ENCODE measurements at regions not wholly inside any gene's neighbourhood (a gene's known extent, or its start where the extent isn't known, plus 50 kb on each side); places are given as distances from the start of the nearest gene placed in this dataset.

GRCh38 chr17:34714475-34715410, 135.4 kb downstream of the TMEM132E start:
- 0 out of 2 replicates have a peak, but pooled peaks cover 5% of the 10 kb centered on the region for H3K27me3 ChIP-seq (ENCODE audit: low read length)
- no peaks in the 10 kb centered on the region for H3K36me3 ChIP-seq (ENCODE audit: low read depth, low read length)
- H3F3A ChIP-seq (ENCODE audit: low read length, unreplicated experiment): no peaks in the 10 kb centered on the region
- DNase-seq (no peak), ATAC-seq (no peak)
- no peak overlapping the region for H3K4me3 ChIP-seq (ENCODE audit: low read length)
- no TSS peak for BruUV-seq (replicated peaks)
- no peaks in the 10 kb centered on the region for H3K4me1 ChIP-seq (ENCODE audit: insufficient read depth, low read length)
- no peaks in the 10 kb centered on the region for H3K9me3 ChIP-seq (ENCODE audit: low read length)
- intact Hi-C loops (cut with micrococcal nuclease): no loop called here
- H3K27ac ChIP-seq (ENCODE audit: low read length): no peak overlapping the region
- no peaks in the 10 kb centered on the region for H3K79me2 ChIP-seq (ENCODE audit: low read length)
- TF ChIP-seq CTCF (conservative IDR thresholded peaks at IDR 0.05; ENCODE audit: low read depth, low read length): no peak
- no peak for TF ChIP-seq EZH2 (IDR thresholded peaks at IDR 0.05; ENCODE audit: low read length, unreplicated experiment)
- TF ChIP-seq EZH2phosphoT487 (IDR thresholded peaks at IDR 0.05; ENCODE audit: borderline replicate concordance, low read length): no peak
- no peaks in the 10 kb centered on the region for H3K9me2 ChIP-seq (replicated peaks; ENCODE audit: low read length)
- POLR2A ChIA-PET (ENCODE audit: unreplicated experiment): no interaction called here
- no peak overlapping the region for H3K9ac ChIP-seq (ENCODE audit: low read length)
- H3K4me2 ChIP-seq (ENCODE audit: low read length): no peak overlapping the region
- CTCF ChIA-PET: no interaction called here
- no peak overlapping the region for H2AFZ ChIP-seq (ENCODE audit: low read length)
- H4K20me1 ChIP-seq (ENCODE audit: low read length): no peaks in the 10 kb centered on the region

GRCh38 chr17:34713687-34714086, 134.3 kb downstream of the TMEM132E start:
- no peak overlapping the region for H3K27ac ChIP-seq (ENCODE audit: low read length)
- H3K4me3 ChIP-seq (ENCODE audit: low read length): no peak overlapping the region
- H4K20me1 ChIP-seq (ENCODE audit: low read length): no peaks in the 10 kb centered on the region
- intact Hi-C loops (cut with micrococcal nuclease): no loop called here
- no peaks in the 10 kb centered on the region for H3K9me2 ChIP-seq (replicated peaks; ENCODE audit: low read length)
- 0 out of 2 replicates have a peak, but pooled peaks cover 5% of the 10 kb centered on the region for H3K27me3 ChIP-seq (ENCODE audit: low read length)
- H3K4me1 ChIP-seq (ENCODE audit: insufficient read depth, low read length): no peaks in the 10 kb centered on the region
- no peak overlapping the region for H2AFZ ChIP-seq (ENCODE audit: low read length)
- H3K36me3 ChIP-seq (ENCODE audit: low read depth, low read length): no peaks in the 10 kb centered on the region
- DNase-seq (no peak), ATAC-seq (no peak)
- H3K4me2 ChIP-seq (ENCODE audit: low read length): no peak overlapping the region
- no peak overlapping the region for H3K9ac ChIP-seq (ENCODE audit: low read length)
- TF ChIP-seq CTCF (conservative IDR thresholded peaks at IDR 0.05; ENCODE audit: low read depth, low read length): no peak
- TF ChIP-seq EZH2 (IDR thresholded peaks at IDR 0.05; ENCODE audit: low read length, unreplicated experiment): no peak
- TF ChIP-seq EZH2phosphoT487 (IDR thresholded peaks at IDR 0.05; ENCODE audit: borderline replicate concordance, low read length): no peak
- BruUV-seq (replicated peaks): no TSS peak
- no peaks in the 10 kb centered on the region for H3F3A ChIP-seq (ENCODE audit: low read length, unreplicated experiment)
- no peaks in the 10 kb centered on the region for H3K9me3 ChIP-seq (ENCODE audit: low read length)
- ChIA-PET POLR2A (ENCODE audit: unreplicated experiment) (no interaction called here), CTCF (no interaction called here)
- no peaks in the 10 kb centered on the region for H3K79me2 ChIP-seq (ENCODE audit: low read length)

Measured in PC-3 (cell line).